HepG2 (cell line): ENCODE measurements at regions not wholly inside any gene's neighbourhood (a gene's known extent, or its start where the extent isn't known, plus 50 kb on each side); places are given as distances from the start of the nearest gene placed in this dataset.

ENCODE experiments used
- GABPA ChIP-seq, 2 experiments: IDR thresholded peaks; 2 replicates each; pipeline ENCODE4 v1.6.1; 2011 to 2016; ENCODE audit warnings: low read depth in 2 of 2, low read length in 1 of 2, missing biosample characterization in 1 of 2, missing genetic modification characterization in 1 of 2
- IRF9 ChIP-seq: sonication (generic); formaldehyde crosslinking; IDR thresholded peaks from 2 replicates; pipeline ENCODE4 v1.8.0; 2022; ENCODE audit warnings: missing genetic modification reagents, mild to moderate bottlenecking, borderline replicate concordance
- NR2C2 ChIP-seq: sonication (generic); formaldehyde crosslinking; IDR thresholded peaks from 2 replicates; pipeline ENCODE4 v1.4.0; 2020; ENCODE audit warnings: missing genetic modification reagents, mild to moderate bottlenecking, moderate library complexity, borderline replicate concordance
- POLR2AphosphoS5 ChIP-seq: IDR thresholded peaks from 2 replicates; pipeline ENCODE4 v1.6.1; 2012; ENCODE audit warnings: low read depth, low read length
- SAFB2 ChIP-seq: sonication (generic); formaldehyde crosslinking; IDR thresholded peaks from 2 replicates; pipeline ENCODE4 v1.5.1; 2020; ENCODE audit warnings: missing genetic modification reagents, low read depth, mild to moderate bottlenecking, borderline replicate concordance
- TCF7L2 ChIP-seq: IDR thresholded peaks from 2 replicates; pipeline ENCODE4 v1.6.1; 2011; ENCODE audit warnings: mild to moderate bottlenecking, low read depth, low read length, moderate library complexity
- ZFP36L2 ChIP-seq: sonication (generic); formaldehyde crosslinking; IDR thresholded peaks from 2 replicates; pipeline ENCODE4 v1.4.0; 2020; ENCODE audit warnings: missing genetic modification reagents
- ZFX ChIP-seq: sonication (generic); formaldehyde crosslinking; IDR thresholded peaks from 2 replicates; pipeline ENCODE4 v1.4.0; 2020; ENCODE audit warnings: mild to moderate bottlenecking, low read depth, missing genetic modification reagents, moderate library complexity
- ZNF839 ChIP-seq: sonication (generic); formaldehyde crosslinking; IDR thresholded peaks from 2 replicates; pipeline ENCODE4 v1.4.0; 2020; ENCODE audit warnings: missing genetic modification reagents, mild to moderate bottlenecking, borderline replicate concordance

- no peak for TF ChIP-seq TCF7L2
- no peak for TF ChIP-seq POLR2AphosphoS5
- no peak for TF ChIP-seq ZNF839
- no peak for TF ChIP-seq GABPA (IDR thresholded peaks at IDR 0.05; ENCODE audit: low read depth, low read length)
- no peak for TF ChIP-seq GABPA (CRISPR knock-in tag; IDR thresholded peaks at IDR 0.05; ENCODE audit: low read depth)
- TF ChIP-seq ZFP36L2 = no peak
- no peak for TF ChIP-seq IRF9 (CRISPR knock-in tag)
- no peak for TF ChIP-seq ZFX
- TF ChIP-seq SAFB2 (CRISPR knock-in tag) = no peak
- no peak for TF ChIP-seq NR2C2 (CRISPR knock-in tag)
These were observed 531.2 kb upstream of the GHITM start for GRCh38 chr10:83607959-83608745.
